Right lobe of liver (tissue), 4 donors: ENCODE measurements at regions not wholly inside any gene's neighbourhood (a gene's known extent, or its start where the extent isn't known, plus 50 kb on each side); places are given as distances from the start of the nearest gene placed in this dataset.
"Not testable (repeated sequence)": the region's sequence is repeated elsewhere in the genome, so short reads cannot be mapped to it uniquely, and the experiment has no call there.

Experiments used
- POLR2A ChIP-seq: fragments of 450-650 bp; IDR thresholded peaks from one replicate; pipeline ENCODE4 v1.6.1; 2017; ENCODE audit warnings: antibody characterized with exemption, mild to moderate bottlenecking
- TF ChIP-seq, protein P1 (sequence below), 4 donors: fragments of 200-600 bp in 3 of 4; fragments of 450-650 bp in 1 of 4; IDR thresholded peaks; one replicate each; pipeline versions ENCODE4 v1.5.1 to v1.8.0; 2016 to 2022; ENCODE audit warnings: antibody characterized with exemption in 4 of 4, mild to moderate bottlenecking in 2 of 4
- donor health status: DM: no; HTN: no; CAD: no.
- donor health status: DM: no; HTN: no; CAD: no.
- donor health status: DM: no; HTN: yes; CAD: no.

DNA sequence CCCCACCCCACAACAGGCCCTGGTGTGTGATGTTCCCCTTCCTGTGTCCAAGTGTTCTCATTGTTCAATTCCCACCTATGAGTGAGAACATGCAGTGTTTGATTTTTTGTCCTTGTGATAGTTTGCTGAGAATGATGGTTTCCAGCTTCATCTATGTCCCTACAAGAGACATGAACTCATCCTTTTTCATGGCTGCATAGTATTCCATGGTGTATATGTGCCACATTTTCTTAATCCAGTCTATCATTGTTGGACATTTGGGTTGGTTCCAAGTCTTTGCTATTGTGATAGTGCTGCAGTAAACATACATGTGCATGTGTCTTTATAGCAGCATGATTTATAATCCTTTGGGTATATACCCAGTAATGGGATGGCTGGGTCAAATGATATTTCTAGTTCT lies 163.9 kb downstream of the PTPRU start:
- TF ChIP-seq, protein P1, sequence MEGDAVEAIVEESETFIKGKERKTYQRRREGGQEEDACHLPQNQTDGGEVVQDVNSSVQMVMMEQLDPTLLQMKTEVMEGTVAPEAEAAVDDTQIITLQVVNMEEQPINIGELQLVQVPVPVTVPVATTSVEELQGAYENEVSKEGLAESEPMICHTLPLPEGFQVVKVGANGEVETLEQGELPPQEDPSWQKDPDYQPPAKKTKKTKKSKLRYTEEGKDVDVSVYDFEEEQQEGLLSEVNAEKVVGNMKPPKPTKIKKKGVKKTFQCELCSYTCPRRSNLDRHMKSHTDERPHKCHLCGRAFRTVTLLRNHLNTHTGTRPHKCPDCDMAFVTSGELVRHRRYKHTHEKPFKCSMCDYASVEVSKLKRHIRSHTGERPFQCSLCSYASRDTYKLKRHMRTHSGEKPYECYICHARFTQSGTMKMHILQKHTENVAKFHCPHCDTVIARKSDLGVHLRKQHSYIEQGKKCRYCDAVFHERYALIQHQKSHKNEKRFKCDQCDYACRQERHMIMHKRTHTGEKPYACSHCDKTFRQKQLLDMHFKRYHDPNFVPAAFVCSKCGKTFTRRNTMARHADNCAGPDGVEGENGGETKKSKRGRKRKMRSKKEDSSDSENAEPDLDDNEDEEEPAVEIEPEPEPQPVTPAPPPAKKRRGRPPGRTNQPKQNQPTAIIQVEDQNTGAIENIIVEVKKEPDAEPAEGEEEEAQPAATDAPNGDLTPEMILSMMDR (IDR thresholded peaks at IDR 0.05): not testable (repeated sequence)
- not testable (repeated sequence) for TF ChIP-seq POLR2A
